Prostate gland (tissue), 2 donors: ENCODE measurements at regions not wholly inside any gene's neighbourhood (a gene's known extent, or its start where the extent isn't known, plus 50 kb on each side); places are given as distances from the start of the nearest gene placed in this dataset.

Experiments used
- POLR2AphosphoS5 ChIP-seq: sonication (generic); formaldehyde crosslinking; IDR thresholded peaks from one replicate; pipeline ENCODE4 v1.6.1; 2017; ENCODE audit warnings: antibody characterized with exemption
- TF ChIP-seq, protein P1 (sequence below), 4 experiments: fragments of 200-600 bp in 2 of 4; fragments of 450-650 bp in 2 of 4; sonication (generic) in 2 of 4; IDR thresholded peaks; 1 replicate in 3 of 4; 2 replicates in 1 of 4; pipeline ENCODE4 v1.5.1; 2016 to 2019; ENCODE audit warnings: antibody characterized with exemption in 4 of 4, mild to moderate bottlenecking in 2 of 4, moderate library complexity in 2 of 4

DNA sequence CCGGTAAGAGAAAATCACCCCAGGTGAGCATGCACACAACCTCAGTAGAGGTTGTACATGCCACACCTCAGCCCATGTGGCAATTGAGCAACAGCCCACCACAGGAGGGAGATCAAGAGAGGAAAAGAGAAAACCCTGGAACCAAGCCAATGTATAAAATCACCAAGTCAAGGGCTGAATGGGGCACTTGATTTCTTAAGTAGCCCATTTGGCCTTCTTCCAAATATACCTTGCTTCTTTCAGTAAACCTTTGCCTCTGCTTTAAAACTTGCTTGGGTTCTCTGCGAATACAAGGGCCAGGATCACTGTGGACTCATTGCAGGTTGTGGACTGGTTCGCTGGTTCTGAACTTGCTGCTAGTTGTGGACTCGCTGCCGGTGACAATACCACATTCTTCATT lies 1814.0 kb downstream of the PLA2G4A start:
- TF ChIP-seq, protein P1, sequence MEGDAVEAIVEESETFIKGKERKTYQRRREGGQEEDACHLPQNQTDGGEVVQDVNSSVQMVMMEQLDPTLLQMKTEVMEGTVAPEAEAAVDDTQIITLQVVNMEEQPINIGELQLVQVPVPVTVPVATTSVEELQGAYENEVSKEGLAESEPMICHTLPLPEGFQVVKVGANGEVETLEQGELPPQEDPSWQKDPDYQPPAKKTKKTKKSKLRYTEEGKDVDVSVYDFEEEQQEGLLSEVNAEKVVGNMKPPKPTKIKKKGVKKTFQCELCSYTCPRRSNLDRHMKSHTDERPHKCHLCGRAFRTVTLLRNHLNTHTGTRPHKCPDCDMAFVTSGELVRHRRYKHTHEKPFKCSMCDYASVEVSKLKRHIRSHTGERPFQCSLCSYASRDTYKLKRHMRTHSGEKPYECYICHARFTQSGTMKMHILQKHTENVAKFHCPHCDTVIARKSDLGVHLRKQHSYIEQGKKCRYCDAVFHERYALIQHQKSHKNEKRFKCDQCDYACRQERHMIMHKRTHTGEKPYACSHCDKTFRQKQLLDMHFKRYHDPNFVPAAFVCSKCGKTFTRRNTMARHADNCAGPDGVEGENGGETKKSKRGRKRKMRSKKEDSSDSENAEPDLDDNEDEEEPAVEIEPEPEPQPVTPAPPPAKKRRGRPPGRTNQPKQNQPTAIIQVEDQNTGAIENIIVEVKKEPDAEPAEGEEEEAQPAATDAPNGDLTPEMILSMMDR (IDR thresholded peaks at IDR 0.05), result no peak
- TF ChIP-seq POLR2AphosphoS5, result no peak
